ENCODE measurements at regions not wholly inside any gene's neighbourhood (a gene's known extent, or its start where the extent isn't known, plus 50 kb on each side); places are given as distances from the start of the nearest gene placed in this dataset.

DNA sequence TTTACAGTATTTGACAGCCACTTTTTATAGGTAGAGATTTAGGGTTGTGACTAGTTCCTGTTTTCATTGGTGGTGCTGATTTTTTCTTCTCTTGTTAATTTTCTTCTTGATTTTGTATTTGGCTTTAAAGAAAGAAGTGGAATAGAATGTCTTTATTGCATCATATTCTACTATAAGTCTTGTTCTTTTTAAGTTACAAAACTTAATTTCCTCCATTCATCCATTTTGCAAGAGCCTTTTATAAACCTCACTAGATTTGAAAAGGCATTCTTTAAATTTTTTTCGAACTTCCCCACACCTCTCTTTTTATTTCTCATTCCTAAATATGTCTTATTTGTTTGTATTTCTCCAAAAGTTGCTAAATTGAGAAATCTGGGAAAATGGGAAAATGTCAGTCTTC lies 1368.6 kb upstream of the ADGRL4 start:
- TF ChIP-seq, protein P1, sequence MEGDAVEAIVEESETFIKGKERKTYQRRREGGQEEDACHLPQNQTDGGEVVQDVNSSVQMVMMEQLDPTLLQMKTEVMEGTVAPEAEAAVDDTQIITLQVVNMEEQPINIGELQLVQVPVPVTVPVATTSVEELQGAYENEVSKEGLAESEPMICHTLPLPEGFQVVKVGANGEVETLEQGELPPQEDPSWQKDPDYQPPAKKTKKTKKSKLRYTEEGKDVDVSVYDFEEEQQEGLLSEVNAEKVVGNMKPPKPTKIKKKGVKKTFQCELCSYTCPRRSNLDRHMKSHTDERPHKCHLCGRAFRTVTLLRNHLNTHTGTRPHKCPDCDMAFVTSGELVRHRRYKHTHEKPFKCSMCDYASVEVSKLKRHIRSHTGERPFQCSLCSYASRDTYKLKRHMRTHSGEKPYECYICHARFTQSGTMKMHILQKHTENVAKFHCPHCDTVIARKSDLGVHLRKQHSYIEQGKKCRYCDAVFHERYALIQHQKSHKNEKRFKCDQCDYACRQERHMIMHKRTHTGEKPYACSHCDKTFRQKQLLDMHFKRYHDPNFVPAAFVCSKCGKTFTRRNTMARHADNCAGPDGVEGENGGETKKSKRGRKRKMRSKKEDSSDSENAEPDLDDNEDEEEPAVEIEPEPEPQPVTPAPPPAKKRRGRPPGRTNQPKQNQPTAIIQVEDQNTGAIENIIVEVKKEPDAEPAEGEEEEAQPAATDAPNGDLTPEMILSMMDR (conservative IDR thresholded peaks at IDR 0.05): no peak
- H3K27ac ChIP-seq: no peak overlapping the region

- TF ChIP-seq, protein P1 (conservative IDR thresholded peaks at IDR 0.05): no peak
- H3K27ac ChIP-seq: no peak overlapping the region
Observed at GRCh38 chr1:80369780-80370179, 1363.2 kb upstream of the ADGRL4 start.

DNA sequence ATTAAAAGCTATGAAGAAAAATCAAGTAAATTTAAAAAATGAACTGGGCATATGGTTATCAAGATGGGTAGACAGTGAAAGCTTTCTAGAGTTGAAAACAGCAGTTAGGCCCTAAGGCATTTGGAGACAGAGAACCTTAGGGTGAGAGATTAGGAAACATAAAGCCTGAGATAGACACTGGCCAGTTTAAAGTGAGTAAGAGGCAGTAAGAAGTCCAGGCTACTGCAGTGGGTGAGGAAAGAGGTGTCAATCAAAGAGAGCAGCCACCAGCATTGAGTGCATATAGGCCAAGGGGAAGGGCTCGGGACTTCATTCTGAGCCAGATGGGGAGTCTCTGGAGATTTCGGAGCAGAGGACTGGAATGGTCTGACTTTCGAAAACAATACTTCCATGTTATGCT lies 1360.5 kb upstream of the ADGRL4 start:
- H3K27ac ChIP-seq: no peak overlapping the region
- TF ChIP-seq, protein P1 (conservative IDR thresholded peaks at IDR 0.05): no peak

- TF ChIP-seq, protein P1 (conservative IDR thresholded peaks at IDR 0.05): no peak
- H3K27ac ChIP-seq: no peak overlapping the region
Observed at GRCh38 chr1:80365359-80366021, 1359.0 kb upstream of the ADGRL4 start.

DNA sequence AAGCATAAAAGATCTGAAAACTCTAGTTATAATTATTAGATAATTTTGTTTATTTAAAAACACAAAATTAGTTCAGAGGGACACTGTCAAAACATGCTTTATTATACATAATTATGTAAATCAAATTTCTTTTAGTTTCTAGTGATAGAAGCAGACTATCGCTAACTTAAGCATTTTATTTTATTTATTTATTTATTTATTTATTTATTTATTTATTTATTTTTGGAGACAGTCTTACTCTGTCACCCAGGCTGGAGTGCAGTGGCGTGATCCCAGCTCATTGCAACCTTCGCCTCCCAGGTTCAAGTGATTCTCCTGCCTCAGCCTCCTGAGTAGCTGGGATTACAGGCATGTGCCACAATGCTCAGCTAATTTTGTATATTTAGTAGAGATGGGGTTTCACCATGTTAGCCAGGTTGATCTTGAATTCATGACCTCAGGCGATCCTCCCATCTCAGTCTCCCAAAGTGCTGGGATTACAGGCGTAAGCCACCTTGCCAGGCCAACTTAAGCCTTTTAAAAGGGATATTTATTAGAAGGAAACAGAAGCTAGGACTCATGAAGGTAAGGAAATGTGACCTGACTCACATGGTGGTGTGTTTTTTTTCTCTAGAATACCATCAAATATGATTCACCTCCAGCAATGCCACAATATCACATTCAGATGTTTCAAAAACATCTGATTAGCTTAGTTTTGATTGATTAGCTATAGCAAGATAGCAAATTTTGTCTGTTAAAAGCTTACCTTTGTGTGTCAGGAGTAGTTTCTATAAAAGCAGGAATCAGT lies 1357.4 kb upstream of the ADGRL4 start:
- H3K27ac ChIP-seq: no peak overlapping the region
- TF ChIP-seq, protein P1 (conservative IDR thresholded peaks at IDR 0.05): no peak

DNA sequence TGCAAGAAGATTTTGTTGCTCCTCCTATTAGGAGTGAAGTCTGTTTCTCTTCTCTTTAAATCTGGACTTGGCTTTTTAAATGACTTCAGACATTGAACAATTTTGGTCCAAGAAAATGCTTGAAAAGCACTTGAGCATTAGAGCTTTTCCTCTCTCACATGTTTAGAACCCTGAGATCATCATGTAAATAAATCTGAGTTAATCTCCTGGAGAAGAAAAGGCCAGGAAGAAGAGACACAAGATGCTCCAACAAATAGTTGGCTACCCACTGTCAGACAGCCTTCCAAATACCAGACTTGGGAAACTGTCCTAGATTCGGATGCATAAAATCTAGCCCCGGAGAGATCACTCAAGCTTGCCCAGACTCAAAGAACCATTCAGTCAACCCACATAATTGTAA lies 1353.1 kb upstream of the ADGRL4 start:
- TF ChIP-seq, protein P1 (conservative IDR thresholded peaks at IDR 0.05): no peak

DNA sequence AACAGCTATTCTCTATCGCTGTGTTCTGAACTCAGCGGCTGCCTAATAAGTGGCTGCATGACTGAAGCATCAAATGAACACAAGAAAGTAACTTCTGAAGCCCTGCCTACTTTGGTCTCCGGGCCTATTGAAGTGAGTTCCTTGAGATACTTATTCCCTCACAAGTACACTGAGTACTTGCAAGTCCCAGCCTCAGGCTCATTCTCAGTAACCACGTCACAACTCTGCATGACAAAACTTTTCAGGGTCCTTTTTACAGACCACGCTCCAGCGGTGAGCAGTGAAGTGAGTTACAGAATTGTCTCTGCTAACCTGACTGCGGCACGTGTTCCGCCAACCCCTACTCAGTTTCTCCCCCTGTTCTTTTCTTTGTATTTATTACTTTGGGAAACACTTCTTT lies 1342.7 kb upstream of the ADGRL4 start:
- TF ChIP-seq, protein P1 (conservative IDR thresholded peaks at IDR 0.05): no peak
- no peak overlapping the region for H3K27ac ChIP-seq

More for the DNA sequence above, 1353.1 kb upstream of the ADGRL4 start:
- no peak overlapping the region for H3K27ac ChIP-seq
